ENCODE measurements at regions not wholly inside any gene's neighbourhood (a gene's known extent, or its start where the extent isn't known, plus 50 kb on each side); places are given as distances from the start of the nearest gene placed in this dataset.
"Not testable (repeated sequence)": the region's sequence is repeated elsewhere in the genome, so short reads cannot be mapped to it uniquely, and the experiment has no call there.

DNA sequence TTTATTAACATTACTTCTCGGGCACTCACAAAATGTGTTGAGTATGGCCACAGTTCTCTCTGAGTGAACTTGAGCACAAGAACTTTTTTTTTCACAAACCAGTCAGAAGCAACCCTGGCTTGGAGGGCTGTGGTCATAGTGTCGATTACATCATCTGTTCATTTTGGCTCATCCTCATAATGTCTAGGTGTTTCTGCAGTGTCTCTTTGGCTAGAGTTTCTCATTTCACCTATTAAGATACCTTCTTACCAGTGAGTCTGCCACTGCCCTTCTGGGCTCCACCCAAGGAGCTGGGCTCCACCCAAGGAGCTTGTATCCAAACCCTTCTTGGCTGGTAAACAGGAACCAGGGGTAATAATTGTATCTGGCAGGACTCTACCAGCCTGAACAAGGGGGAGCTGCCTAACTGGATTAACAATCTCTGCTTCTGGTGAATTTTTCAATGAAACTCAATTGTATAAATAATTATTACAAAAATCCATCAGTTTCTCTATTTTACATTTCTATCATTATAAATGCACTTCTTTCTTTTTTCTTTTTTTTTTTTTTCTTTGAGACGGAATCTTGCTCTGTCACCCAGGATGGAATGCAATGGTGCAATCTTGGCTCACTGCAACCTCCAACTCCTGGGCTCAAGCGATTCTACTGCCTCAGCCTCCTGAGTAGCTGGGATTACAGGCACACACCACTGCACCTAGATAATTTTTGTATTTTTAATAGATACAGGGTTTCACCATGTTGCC is 667.7 kb upstream of the SLIT2 start:
- DNase-seq (ENCODE audit: low spot score) = no peak

GRCh38 chr4:19580095-19580494 is 671.6 kb upstream of the SLIT2 start:
- no peak for DNase-seq (ENCODE audit: low spot score)

DNA sequence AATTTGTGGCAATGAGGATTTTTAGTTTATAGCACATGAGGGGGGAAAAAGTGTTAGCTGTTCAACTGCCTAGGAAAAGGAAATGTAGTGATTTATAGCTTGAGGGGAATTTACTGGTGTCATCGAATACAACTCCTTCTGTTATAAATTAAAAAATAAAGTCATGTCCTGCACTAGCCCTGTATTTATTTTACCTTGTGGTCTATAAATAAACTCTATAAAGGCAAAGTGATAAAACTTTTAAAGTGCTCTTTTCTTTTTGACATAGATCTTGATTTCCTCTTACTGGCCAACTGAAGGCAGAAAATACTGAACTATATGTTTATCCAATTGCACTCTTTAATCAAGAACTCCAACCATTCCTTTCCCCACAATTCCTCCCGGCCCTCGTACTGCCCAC is 672.1 kb upstream of the SLIT2 start:
- DNase-seq (ENCODE audit: low spot score) = no peak

DNA sequence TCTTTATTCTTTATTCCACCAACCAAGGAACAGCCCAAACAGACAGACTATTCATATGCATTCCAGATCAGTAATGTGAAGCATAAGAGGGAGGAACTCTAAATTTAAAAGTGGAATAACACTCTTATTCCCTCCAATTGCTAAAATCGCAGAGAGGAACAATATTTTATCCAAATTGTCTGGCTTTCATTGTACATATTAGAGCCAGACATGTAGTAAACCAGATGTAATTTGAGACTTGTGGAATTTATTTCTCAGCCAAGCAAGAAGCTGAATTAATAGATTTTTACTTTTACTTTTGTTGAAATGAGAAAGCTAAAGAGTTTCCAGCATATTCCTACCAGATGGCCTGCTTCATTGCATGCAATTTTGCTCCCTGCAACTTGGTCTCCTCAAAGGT is 674.6 kb upstream of the SLIT2 start:
- DNase-seq (ENCODE audit: low spot score) = no peak

DNA sequence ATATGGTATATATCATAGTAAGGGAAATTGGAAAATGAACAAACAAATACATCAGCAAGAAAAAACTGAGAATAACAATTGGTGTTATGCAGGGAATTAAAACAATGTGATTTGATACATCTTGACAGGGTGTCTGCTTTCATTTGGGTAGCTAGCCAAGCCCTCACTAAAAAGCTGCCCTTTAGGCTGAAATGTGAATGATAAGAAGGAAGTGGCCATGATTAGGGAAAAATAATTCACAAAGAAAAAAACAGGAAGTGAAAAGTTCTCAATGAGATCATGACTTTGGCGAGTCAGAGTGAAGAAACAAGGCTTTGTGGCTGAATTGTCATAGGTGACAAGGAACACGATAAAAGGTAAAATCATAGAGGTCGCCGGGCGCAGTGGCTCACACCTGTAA is 675.8 kb upstream of the SLIT2 start:
- no peak for DNase-seq (ENCODE audit: low spot score)

DNA sequence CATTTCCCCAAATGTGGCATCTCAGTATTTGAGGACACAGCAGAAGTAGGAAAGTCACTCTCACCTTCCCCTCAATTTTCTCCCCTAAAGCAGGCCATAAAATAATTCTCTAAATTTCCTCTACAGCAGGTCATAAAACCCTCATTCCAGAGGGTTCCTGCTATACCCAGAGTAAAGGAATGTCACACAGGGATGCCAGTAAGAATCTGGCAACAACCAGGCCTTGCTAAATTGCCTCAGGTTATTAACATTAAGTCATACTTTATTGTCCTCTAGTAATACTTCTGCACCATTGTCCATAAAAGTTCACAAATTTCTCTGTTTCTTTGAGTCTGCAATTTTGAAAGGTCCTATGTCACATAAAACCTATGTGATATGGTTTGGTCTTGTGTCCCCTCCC is 685.7 kb upstream of the SLIT2 start:
- DNase-seq (ENCODE audit: low spot score) = no peak

DNA sequence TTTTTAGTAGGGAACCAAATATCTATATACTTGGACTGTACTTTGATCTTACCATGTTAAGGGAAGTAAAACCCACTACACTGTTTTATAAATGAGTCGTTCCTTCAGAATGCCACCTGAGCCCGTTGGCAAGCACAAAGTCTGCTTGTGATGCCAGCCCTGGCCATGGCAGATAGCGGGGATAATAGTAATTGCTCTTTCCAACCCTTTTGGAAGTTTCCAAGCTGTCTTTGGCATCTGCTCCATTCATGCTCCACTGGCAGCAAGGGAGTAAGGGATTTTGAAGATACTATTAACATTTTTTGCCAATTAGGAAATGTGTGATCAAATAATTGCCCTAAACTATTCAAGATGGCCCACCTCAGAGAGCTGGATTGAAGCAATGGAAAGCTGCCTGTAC is 689.2 kb upstream of the SLIT2 start:
- DNase-seq (ENCODE audit: low spot score) = no peak

- DNase-seq (ENCODE audit: low spot score) = no peak
These were observed 694.5 kb upstream of the SLIT2 start for GRCh38 chr4:19557161-19557560.

GRCh38 chr4:19556276-19556675 is 695.4 kb upstream of the SLIT2 start:
- DNase-seq (ENCODE audit: low spot score) = not testable (repeated sequence)

DNA sequence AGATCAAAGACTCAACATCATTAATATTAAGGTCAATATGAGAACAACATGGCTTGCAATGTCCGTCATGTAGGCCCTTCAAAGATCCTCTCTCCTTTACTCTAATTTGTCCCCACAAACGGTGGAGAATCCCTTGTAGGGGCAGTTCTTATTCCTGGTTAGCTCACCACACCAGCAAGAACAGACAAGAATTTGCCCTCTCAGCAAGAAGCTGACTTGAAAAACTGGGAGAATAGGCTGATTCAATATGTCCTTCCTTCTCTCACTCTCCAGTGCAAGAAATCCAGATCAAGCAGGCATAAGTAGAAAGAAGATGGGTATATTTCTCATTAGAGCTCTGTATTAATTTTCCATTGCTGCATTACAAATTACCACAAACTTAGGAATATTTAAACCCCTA is 704.2 kb upstream of the SLIT2 start:
- no peak for DNase-seq (ENCODE audit: low spot score)

GRCh38 chr4:19544446-19545125 is 707.1 kb upstream of the SLIT2 start:
- DNase-seq (ENCODE audit: low spot score) = no peak

- no peak for DNase-seq (ENCODE audit: low spot score)
These were observed 710.7 kb upstream of the SLIT2 start for GRCh38 chr4:19540859-19541540.

GRCh38 chr4:19539201-19539600 is 712.5 kb upstream of the SLIT2 start:
- DNase-seq (ENCODE audit: low spot score) = no peak

- DNase-seq (ENCODE audit: low spot score) = no peak
These were observed 717.5 kb upstream of the SLIT2 start for GRCh38 chr4:19534159-19534558.

- peak; percentile 4 for DNase-seq (ENCODE audit: low spot score)
These were observed 719.5 kb upstream of the SLIT2 start for GRCh38 chr4:19531906-19532848.

DNA sequence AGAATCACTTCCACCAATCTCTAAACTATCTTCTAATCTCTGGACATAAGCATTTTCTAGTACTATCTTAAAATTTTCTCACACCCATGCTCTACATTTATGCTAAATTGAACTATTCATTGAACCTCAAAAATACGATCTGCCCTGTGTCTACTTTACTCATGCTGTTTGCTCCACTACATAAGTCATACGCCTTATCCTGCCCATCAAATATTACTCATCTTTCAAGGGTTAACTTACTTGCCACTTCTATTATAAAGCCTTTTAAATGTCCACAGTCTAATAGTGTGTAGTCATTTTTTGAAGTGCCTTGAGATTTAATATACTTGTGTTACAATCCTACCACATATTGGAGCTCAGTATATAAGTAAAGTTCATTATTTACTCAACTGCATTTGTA is 727.7 kb upstream of the SLIT2 start:
- DNase-seq (ENCODE audit: low spot score) = no peak

GRCh38 chr4:19522966-19523365 is 728.7 kb upstream of the SLIT2 start:
- no peak for DNase-seq (ENCODE audit: low spot score)

DNA sequence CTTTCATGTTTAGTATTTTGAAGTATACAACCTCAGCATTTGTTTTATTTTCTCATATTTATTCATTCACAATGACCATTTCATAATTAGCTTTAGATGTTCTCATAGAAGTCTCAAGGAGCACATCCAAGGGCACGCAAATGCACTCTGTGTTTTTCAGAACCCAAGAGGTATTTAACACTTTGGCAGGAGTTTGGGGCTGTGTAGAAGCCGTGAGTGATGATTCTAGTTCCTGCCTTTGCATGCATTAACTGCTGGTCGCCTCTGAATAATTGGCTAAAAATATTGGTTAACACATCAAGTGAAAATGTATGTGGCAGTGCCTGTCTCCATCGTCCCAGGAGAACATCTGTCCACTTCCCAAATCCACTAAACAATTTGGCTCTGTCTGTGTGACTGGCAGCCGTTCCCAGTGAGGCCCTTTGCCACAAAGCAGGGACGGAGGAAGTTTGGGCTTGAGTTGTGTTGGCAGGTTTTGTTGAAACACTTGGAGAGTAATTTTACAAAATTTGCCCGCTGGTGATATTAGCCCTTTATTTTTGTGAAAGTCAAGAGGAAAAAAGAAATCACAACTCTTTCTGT is 730.7 kb upstream of the SLIT2 start:
- DNase-seq (ENCODE audit: low spot score) = no peak

- no peak for DNase-seq (ENCODE audit: low spot score)
These were observed 737.2 kb upstream of the SLIT2 start for GRCh38 chr4:19514276-19515070.

DNA sequence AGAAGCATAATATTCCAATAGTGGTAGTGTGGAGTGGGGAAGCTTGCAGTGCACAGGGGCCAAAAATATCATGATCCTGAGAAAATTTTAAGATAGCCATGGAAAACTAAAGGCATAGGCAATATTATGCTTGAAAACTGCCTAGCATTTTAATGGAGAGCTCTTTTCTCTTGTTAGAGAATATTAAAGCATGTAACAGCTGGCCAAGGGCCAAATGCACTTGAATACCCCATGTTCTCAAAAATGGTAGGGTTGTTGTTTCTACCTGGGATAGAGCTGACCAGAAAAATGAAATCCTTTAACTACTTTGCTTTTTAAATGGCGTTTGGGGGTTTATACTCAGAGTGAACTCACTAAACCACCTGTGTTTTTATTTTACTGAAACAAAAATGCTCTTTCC is 739.6 kb upstream of the SLIT2 start:
- no peak for DNase-seq (ENCODE audit: low spot score)

DNA sequence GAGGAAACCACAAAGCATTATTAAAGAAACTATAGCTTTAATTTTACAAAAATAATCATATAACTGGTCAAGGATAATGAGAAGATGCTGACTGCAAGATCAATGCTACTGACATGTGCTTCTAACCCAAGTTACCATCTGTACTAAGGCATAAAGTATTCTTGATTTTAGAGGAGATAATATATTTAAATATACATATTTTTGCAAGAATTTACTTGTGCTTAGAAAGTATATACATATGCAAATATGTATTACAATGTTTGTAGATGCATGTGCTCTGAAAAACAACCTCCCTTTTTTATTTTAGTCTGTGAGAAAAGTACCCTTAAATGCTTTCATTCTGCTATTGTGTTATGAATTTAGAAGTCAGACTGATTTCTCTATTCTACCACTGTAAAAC is 740.7 kb upstream of the SLIT2 start:
- no peak for DNase-seq (ENCODE audit: low spot score)

Measured in HuH-7 (cell line).